HG02884 (cell line): ENCODE measurements at regions not wholly inside any gene's neighbourhood (a gene's known extent, or its start where the extent isn't known, plus 50 kb on each side); places are given as distances from the start of the nearest gene placed in this dataset.
A peak's percentile ranks its signal among the peaks of the same experiment; 100 is the strongest.
"Not testable (repeated sequence)": the region's sequence is repeated elsewhere in the genome, so short reads cannot be mapped to it uniquely, and the experiment has no call there.

Source experiments
- ATAC-seq: cut with Tn5 transposase; IDR thresholded peaks from one replicate; pipeline ENCODE4 v1.9.1; 2021; ENCODE audit warnings: mild to moderate bottlenecking, moderate library complexity; ENCODE audit not compliant: unreplicated experiment

GRCh38 chr1:90864681-90865080, 147.6 kb upstream of the BARHL2 start:
- ATAC-seq, result no peak

- ATAC-seq, result no peak
These were observed 145.7 kb upstream of the BARHL2 start for GRCh38 chr1:90862782-90863181.

GRCh38 chr1:90861421-90861820, 144.3 kb upstream of the BARHL2 start:
- not testable (repeated sequence) for ATAC-seq

- ATAC-seq, result no peak
These were observed 139.4 kb upstream of the BARHL2 start for GRCh38 chr1:90856463-90857007.

GRCh38 chr1:90854397-90854924, 137.4 kb upstream of the BARHL2 start:
- no peak for ATAC-seq

GRCh38 chr1:90851711-90852050, 134.6 kb upstream of the BARHL2 start:
- no peak for ATAC-seq

- peak; percentile 97 for ATAC-seq
These were observed 134.0 kb upstream of the BARHL2 start for GRCh38 chr1:90850898-90851710.

GRCh38 chr1:90850181-90850897, 133.2 kb upstream of the BARHL2 start:
- no peak for ATAC-seq

GRCh38 chr1:90841473-90841872, 124.4 kb upstream of the BARHL2 start:
- ATAC-seq, result no peak

GRCh38 chr1:90840352-90840751, 123.2 kb upstream of the BARHL2 start:
- ATAC-seq, result no peak

GRCh38 chr1:90839323-90839722, 122.2 kb upstream of the BARHL2 start:
- ATAC-seq, result no peak

- no peak for ATAC-seq
These were observed 121.6 kb upstream of the BARHL2 start for GRCh38 chr1:90838720-90839119.

- ATAC-seq, result no peak
These were observed 120.3 kb upstream of the BARHL2 start for GRCh38 chr1:90837420-90837819.

GRCh38 chr1:90836345-90836679, 119.2 kb upstream of the BARHL2 start:
- no peak for ATAC-seq

- ATAC-seq, result no peak
These were observed 118.7 kb upstream of the BARHL2 start for GRCh38 chr1:90835661-90836344.

GRCh38 chr1:90834886-90835660, 118.0 kb upstream of the BARHL2 start:
- no peak for ATAC-seq

- ATAC-seq, result no peak
These were observed 117.3 kb upstream of the BARHL2 start for GRCh38 chr1:90834354-90834885.

GRCh38 chr1:90833466-90834110, 116.5 kb upstream of the BARHL2 start:
- ATAC-seq, result no peak

- ATAC-seq, result no peak
These were observed 114.8 kb upstream of the BARHL2 start for GRCh38 chr1:90831910-90832309.

GRCh38 chr1:90826834-90827233, 109.7 kb upstream of the BARHL2 start:
- ATAC-seq, result no peak
